ENCODE measurements at regions not wholly inside any gene's neighbourhood (a gene's known extent, or its start where the extent isn't known, plus 50 kb on each side); places are given as distances from the start of the nearest gene placed in this dataset.

DNA sequence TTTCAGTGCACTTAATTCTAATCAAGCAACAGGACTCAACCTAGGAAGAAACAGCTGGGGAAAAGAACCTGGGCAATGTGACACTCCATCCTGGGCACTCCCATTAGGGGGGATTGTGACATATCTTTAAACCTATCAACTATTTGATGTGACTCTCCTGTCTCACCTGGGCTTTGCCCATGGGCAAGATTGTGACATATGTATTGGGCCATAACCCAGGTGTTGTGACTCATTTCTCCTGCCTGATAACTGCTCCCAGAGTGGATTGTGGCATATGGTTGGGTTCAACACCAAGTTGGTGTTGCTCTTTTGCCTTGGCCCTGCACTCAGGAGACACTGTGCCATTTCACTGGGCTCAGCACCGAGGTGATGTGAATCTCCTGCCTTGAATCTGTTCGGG lies 82.6 kb downstream of the ZNF723 start:
- Mint-ChIP-seq H3K4me3 (no peak overlapping the region), H3K4me1 (no peaks in the 10 kb centered on the region), H3K36me3 (no peaks in the 10 kb centered on the region), H3K27ac (no peak overlapping the region), H3K27me3 (ENCODE audit: low read depth in 3 of 3) (peaks cover 0 to 1% (median 0%) of the 10 kb centered on the region in 3 donors), H3K9me3 (peaks cover 7 to 27% (median 20%) of the 10 kb centered on the region in 6 donors)
- DNase-seq, result no peak

DNA sequence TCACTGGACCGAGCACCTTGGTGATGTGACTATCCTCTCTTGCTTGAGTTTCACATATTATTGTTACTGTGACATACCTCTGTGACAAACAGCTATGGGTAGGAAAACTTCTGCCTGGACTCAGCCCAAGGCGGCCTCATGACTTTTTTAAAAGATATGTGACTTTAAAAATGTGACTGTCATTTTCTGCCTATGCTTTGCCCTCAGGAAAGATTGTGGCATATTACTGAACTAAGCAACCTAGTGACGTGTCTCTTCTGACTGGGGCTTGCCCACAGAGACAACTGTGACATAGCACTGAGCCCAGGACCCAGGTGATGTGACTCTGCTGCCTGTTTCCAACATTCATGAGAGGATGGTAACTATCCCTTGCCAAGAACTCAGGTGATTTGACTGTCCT lies 84.8 kb downstream of the ZNF728 start:
- H3K4me1 Mint-ChIP-seq, result no peaks in the 10 kb centered on the region
- no peaks in the 10 kb centered on the region for H3K36me3 Mint-ChIP-seq
- no peak overlapping the region for H3K4me3 Mint-ChIP-seq
- H3K27ac Mint-ChIP-seq, result no peak overlapping the region
- DNase-seq, result no peak
- no peaks in the 10 kb centered on the region for H3K27me3 Mint-ChIP-seq (ENCODE audit: low read depth in 3 of 3)
- peaks cover 8 to 44% (median 23%) of the 10 kb centered on the region in 6 donors for H3K9me3 Mint-ChIP-seq

DNA sequence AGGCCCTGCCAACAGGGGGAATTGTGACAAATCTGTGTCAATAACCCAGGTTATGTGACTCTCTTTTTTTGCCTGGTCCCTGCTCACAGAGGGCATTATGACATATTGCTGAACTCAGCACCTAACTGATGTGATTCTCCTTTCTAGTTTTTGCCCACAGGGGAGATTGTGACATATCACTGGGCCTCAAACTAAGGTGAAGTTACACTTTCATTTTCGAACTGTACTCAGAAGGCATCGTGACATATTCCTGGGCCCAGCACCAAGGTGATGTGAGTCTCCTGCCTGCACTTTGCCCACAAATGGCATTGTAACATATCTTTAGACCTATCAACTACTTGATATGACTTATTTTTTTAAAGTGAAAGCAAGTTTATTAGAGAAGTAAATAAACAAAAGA lies 83.0 kb downstream of the ZNF728 start:
- Mint-ChIP-seq H3K27me3 (ENCODE audit: low read depth in 3 of 3) (no peaks in the 10 kb centered on the region), H3K36me3 (no peaks in the 10 kb centered on the region), H3K9me3 (peaks cover 10 to 60% (median 33%) of the 10 kb centered on the region in 6 donors), H3K4me1 (no peaks in the 10 kb centered on the region), H3K4me3 (no peak overlapping the region), H3K27ac (no peak overlapping the region)
- DNase-seq, result no peak

Data from immature natural killer cell (primary cell).